Esophagus muscularis mucosa (tissue), 4 donors: ENCODE measurements at regions not wholly inside any gene's neighbourhood (a gene's known extent, or its start where the extent isn't known, plus 50 kb on each side); places are given as distances from the start of the nearest gene placed in this dataset.
A peak's percentile ranks its signal among the peaks of the same experiment; 100 is the strongest.

ENCODE experiments used
- DNase-seq: peaks from one replicate; pipeline ENCODE4 v3.0.0-alpha.2; 2017; ENCODE audit errors: extremely low spot score
- H3K27ac ChIP-seq, 4 donors: fragments of 200-600 bp; sonication (generic); replicated peaks in 1 of 4; 1 replicate in 3 of 4; 2 replicates in 1 of 4; pipeline ENCODE4 v1.5.1; 2016 to 2019; ENCODE audit warnings: mild to moderate bottlenecking in 1 of 4
- H3K27me3 ChIP-seq, 4 donors: fragments of 200-600 bp; sonication (generic); one replicate each; pipeline versions ENCODE4 v1.5.1 to v1.6.0; 2016 to 2019
- H3K36me3 ChIP-seq, 4 donors: fragments of 200-600 bp; sonication (generic); one replicate each; pipeline ENCODE4 v1.5.1; 2016 to 2019
- H3K4me1 ChIP-seq, 4 donors: fragments of 200-600 bp; sonication (generic); one replicate each; pipeline ENCODE4 v1.5.1; 2016 to 2019
- H3K4me3 ChIP-seq, 4 donors: fragments of 200-600 bp; sonication (generic); 1 replicate in 2 of 4; 2 replicates in 2 of 4; pipeline ENCODE4 v1.5.1; 2016 to 2019; ENCODE audit warnings: mild to moderate bottlenecking in 4 of 4, moderate library complexity in 1 of 4
- H3K9me3 ChIP-seq, 4 donors: fragments of 200-600 bp; sonication (generic); 1 replicate in 3 of 4; 2 replicates in 1 of 4; pipeline ENCODE4 v1.5.1; 2016 to 2019
- CTCF ChIP-seq, 3 experiments: fragments of 200-600 bp in 2 of 3; fragments of 450-650 bp in 1 of 3; sonication (generic) in 2 of 3; IDR thresholded peaks; one replicate each; pipeline ENCODE4 v1.5.1; 2017 to 2019; ENCODE audit warnings: antibody characterized with exemption in 3 of 3, mild to moderate bottlenecking in 2 of 3, moderate library complexity in 1 of 3
- EP300 ChIP-seq: sonication (generic); formaldehyde crosslinking; IDR thresholded peaks from one replicate; pipeline ENCODE4 v1.6.1; 2017; ENCODE audit warnings: antibody characterized with exemption
- POLR2A ChIP-seq: fragments of 450-650 bp; IDR thresholded peaks from one replicate; pipeline ENCODE4 v1.6.1; 2017; ENCODE audit warnings: antibody characterized with exemption, moderate library complexity, mild to moderate bottlenecking, low read depth
- POLR2AphosphoS5 ChIP-seq, 2 donors: sonication (generic); formaldehyde crosslinking; IDR thresholded peaks; one replicate each; pipeline ENCODE4 v1.6.1; 2017; ENCODE audit warnings: antibody characterized with exemption in 2 of 2
- WGBS: methylation state at CpG from one replicate; pipeline ENCODE4 v1.1.5; 2018; 5-methylcytosine and 5-hydroxymethylcytosine counted together
- intact Hi-C: fragments of 100-400 bp; cut with DNase I; formaldehyde crosslinking; loops from one replicate; pipeline ENCODE4 v1.15.1; 2023

GRCh38 chr6:167698540-167698939 is 128.2 kb upstream of the AFDN start:
- WGBS: 98% methylated on average over 8 of the region's 12 CpGs
- DNase-seq: no peak
- Histone ChIP-seq H3K4me1 (peaks cover 0 to 15% (median 10%) of the 10 kb centered on the region in 4 donors), H3K36me3 (no peaks in the 10 kb centered on the region), H3K27me3 (peaks cover 0 to 16% (median 0%) of the 10 kb centered on the region in 4 donors), H3K9me3 (no peaks in the 10 kb centered on the region), H3K27ac (peak overlapping the region in 1 of 4 donors; percentile 63), H3K4me3 (no peak overlapping the region)
- TF ChIP-seq EP300 (no peak), POLR2A (no peak), CTCF (IDR thresholded peaks at IDR 0.05) (no peak)
- intact Hi-C loops: no loop called here

GRCh38 chr6:167699141-167699931 is 127.4 kb upstream of the AFDN start:
- DNase-seq: no peak
- H3K36me3 ChIP-seq: no peaks in the 10 kb centered on the region

DNA sequence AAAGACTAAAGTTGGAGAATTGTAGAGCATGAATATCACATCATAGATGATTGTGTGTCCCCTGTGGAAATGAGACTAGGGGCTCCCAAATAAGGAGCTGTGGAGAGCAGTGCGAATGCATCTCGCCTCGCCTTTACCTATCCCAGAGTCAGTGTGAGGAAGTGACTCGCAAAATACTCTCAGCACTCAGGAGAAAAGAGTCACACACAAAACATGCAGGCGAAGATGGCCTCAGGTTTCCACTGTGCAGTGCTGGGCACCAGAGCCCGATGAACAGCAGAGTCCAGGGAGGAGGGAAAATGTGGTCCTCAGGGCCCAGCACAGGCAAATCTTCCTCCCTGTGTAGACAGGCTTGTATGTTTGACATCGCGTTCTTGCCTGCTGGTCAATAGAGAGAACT is 126.5 kb upstream of the AFDN start:
- Histone ChIP-seq H3K27me3 (peaks cover 0 to 17% (median 0%) of the 10 kb centered on the region in 4 donors), H3K4me1 (peaks cover 0 to 15% (median 10%) of the 10 kb centered on the region in 4 donors), H3K9me3 (no peaks in the 10 kb centered on the region), H3K27ac (peak overlapping the region in 3 of 4 donors; percentile 48 to 69 (median 63)), H3K36me3 (no peaks in the 10 kb centered on the region), H3K4me3 (no peak overlapping the region)
- intact Hi-C loops: no loop called here
- WGBS: 84% methylated on average over 8 of the region's 8 CpGs
- no peak for DNase-seq
- TF ChIP-seq POLR2A: no peak
- TF ChIP-seq POLR2AphosphoS5 (IDR thresholded peaks at IDR 0.05): no peak

More at GRCh38 chr6:167699141-167699931, 127.4 kb upstream of the AFDN start:
- Histone ChIP-seq H3K4me1 (peaks cover 0 to 15% (median 10%) of the 10 kb centered on the region in 4 donors), H3K9me3 (no peaks in the 10 kb centered on the region), H3K27ac (peak overlapping the region; percentile 48 to 70 (median 66)), H3K27me3 (peaks cover 0 to 17% (median 0%) of the 10 kb centered on the region in 4 donors), H3K4me3 (peak overlapping the region in 1 of 4 donors; percentile 3)
- intact Hi-C loops: no loop called here
- TF ChIP-seq POLR2AphosphoS5 (IDR thresholded peaks at IDR 0.05) (peak; percentile 54 to 69), POLR2A (no peak)
- WGBS: 42% methylated on average over 13 of the region's 21 CpGs

GRCh38 chr6:167701010-167701409 is 125.7 kb upstream of the AFDN start:
- intact Hi-C loops: no loop called here
- 88% methylated on average over 12 of the region's 12 CpGs for WGBS
- H3K27ac ChIP-seq: no peak overlapping the region
- H3K4me3 ChIP-seq: no peak overlapping the region
- no peaks in the 10 kb centered on the region for H3K36me3 ChIP-seq
- peaks cover 0 to 17% (median 0%) of the 10 kb centered on the region in 4 donors for H3K27me3 ChIP-seq
- no peak for DNase-seq
- H3K4me1 ChIP-seq: peaks cover 0 to 15% (median 10%) of the 10 kb centered on the region in 4 donors
- TF ChIP-seq EP300 (no peak), CTCF (IDR thresholded peaks at IDR 0.05) (no peak), POLR2A (no peak), POLR2AphosphoS5 (IDR thresholded peaks at IDR 0.05) (no peak)
- H3K9me3 ChIP-seq: no peaks in the 10 kb centered on the region

DNA sequence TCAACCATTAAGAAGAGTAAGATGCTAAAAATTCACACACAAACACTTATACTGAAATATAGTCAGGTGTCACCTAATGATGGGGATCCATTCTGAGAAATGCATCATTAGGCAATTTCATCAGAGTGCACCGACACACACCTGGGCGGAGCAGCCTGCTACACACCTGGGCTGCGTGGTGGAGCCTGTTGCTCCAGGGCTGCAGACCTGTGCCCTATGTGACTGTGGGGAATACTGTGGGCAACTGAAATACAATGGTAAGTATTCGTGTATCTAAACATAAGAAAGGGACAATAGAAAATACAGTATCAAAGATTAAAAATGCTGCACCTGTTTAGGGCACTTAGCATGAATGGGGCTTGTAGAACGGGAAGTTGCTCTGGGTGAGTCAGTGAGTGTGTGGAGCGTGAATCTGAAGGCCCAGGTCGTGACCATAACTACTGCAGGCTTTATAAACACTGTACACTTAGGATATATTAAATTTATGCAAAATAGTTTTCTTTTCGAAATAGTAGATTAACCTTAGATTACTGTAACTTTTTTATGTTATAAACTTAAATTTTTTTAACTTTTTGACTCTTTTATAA is 124.4 kb upstream of the AFDN start:
- Histone ChIP-seq H3K27me3 (peaks cover 0 to 20% (median 0%) of the 10 kb centered on the region in 4 donors), H3K4me1 (peaks cover 0 to 15% (median 10%) of the 10 kb centered on the region in 4 donors), H3K27ac (no peak overlapping the region), H3K4me3 (no peak overlapping the region), H3K36me3 (no peaks in the 10 kb centered on the region), H3K9me3 (no peaks in the 10 kb centered on the region)
- DNase-seq: no peak
- 78% methylated on average over 8 of the region's 8 CpGs for WGBS
- no peak for TF ChIP-seq CTCF (IDR thresholded peaks at IDR 0.05)
- intact Hi-C loops: no loop called here
